SK-N-SH (cell line): ENCODE measurements at regions not wholly inside any gene's neighbourhood (a gene's known extent, or its start where the extent isn't known, plus 50 kb on each side); places are given as distances from the start of the nearest gene placed in this dataset.
"Not testable (repeated sequence)": the region's sequence is repeated elsewhere in the genome, so short reads cannot be mapped to it uniquely, and the experiment has no call there.

Experiments used
- CTCF ChIP-seq: fragments of 200-600 bp; sonication (generic); IDR thresholded peaks from 2 replicates; pipeline ENCODE4 v1.6.1; 2017; ENCODE audit warnings: antibody characterized with exemption, mild to moderate bottlenecking, moderate library complexity
- GABPA ChIP-seq: IDR thresholded peaks from 2 replicates; pipeline ENCODE4 v1.4.0; 2012; ENCODE audit warnings: low read depth, mild to moderate bottlenecking
- GATA2 ChIP-seq: sonication (generic); formaldehyde crosslinking; IDR thresholded peaks from 2 replicates; pipeline ENCODE4 v1.5.0; 2020; ENCODE audit warnings: mild to moderate bottlenecking, missing genetic modification reagents
- POLR2AphosphoS5 ChIP-seq: IDR thresholded peaks from 2 replicates; pipeline ENCODE4 v1.6.1; 2012; ENCODE audit warnings: low read depth, low read length
- RAD21 ChIP-seq: IDR thresholded peaks from 2 replicates; pipeline ENCODE4 v1.6.1; 2012; ENCODE audit warnings: mild to moderate bottlenecking, low read length
- REST ChIP-seq: IDR thresholded peaks from 2 replicates; pipeline ENCODE4 v1.6.1; 2012; ENCODE audit warnings: mild to moderate bottlenecking, low read depth, low read length, moderate library complexity
- YY1 ChIP-seq: IDR thresholded peaks from 2 replicates; pipeline ENCODE4 v1.4.0; 2012; ENCODE audit warnings: low read depth, mild to moderate bottlenecking
- ZBTB33 ChIP-seq: IDR thresholded peaks from 2 replicates; pipeline ENCODE4 v1.4.0; 2012; ENCODE audit warnings: low read depth, borderline replicate concordance

GRCh38 chr9:109663978-109664377 is 116.0 kb upstream of the PALM2AKAP2 start:
- not testable (repeated sequence) for TF ChIP-seq CTCF; GATA2 (CRISPR knock-in tag); GABPA; REST; POLR2AphosphoS5; RAD21; YY1; ZBTB33
